HepG2 (cell line): ENCODE measurements at regions not wholly inside any gene's neighbourhood (a gene's known extent, or its start where the extent isn't known, plus 50 kb on each side); places are given as distances from the start of the nearest gene placed in this dataset.

Experiments used
- ATAC-seq: fragments of 200-7000 bp; cut with Tn5 transposase; 3 replicates; pipeline ENCODE4 v1.9.1; 2020; ENCODE audit warnings: mild to moderate bottlenecking, moderate library complexity
- BruUV-seq: library from RNA; stranded (reverse); fragments of 400-500 nt; replicated peaks from 2 replicates; lab custom pipeline; 2021; lab: Mats Ljungman, UMichigan
- CTCF ChIA-PET: fragments of 300-600 bp; formaldehyde crosslinking; extraction: SDS; loops from one replicate; lab custom pipeline; 2021; ENCODE audit warnings: low total read pairs, inconsistent platforms, low intra/inter-chr PET ratio; lab: Yijun Ruan, JAX
- POLR2A ChIA-PET: fragments of 350-600 bp; sonication (Branson Sonifier 250); formaldehyde crosslinking; loops from one replicate; lab custom pipeline; 2020; ENCODE audit warnings: antibody characterized with exemption, inconsistent platforms; lab: Yijun Ruan, JAX
- DNase-seq: peaks from one replicate; pipeline ENCODE4 v3.0.0-alpha.2; 2015; ENCODE audit warnings: low spot score
- FAIRE-seq: peaks from 3 replicates; lab custom pipeline; 2011; peaks lifted over from hg19 to GRCh38; lab: Jason Lieb, UNC
- H2AFZ ChIP-seq: one replicate; pipeline ENCODE4 v1.6.1; 2011; ENCODE audit warnings: low read length, inconsistent platforms
- H3K27ac ChIP-seq: fragments of 300-600 bp; 3 replicates; pipeline ENCODE4 v1.8.0; 2011; ENCODE audit warnings: mixed run types, mild to moderate bottlenecking, mixed read lengths, low read length, inconsistent platforms; ENCODE audit not compliant: insufficient read depth; ENCODE audit errors: extremely low read length
- H3K27me3 ChIP-seq, 2 experiments: fragments of 200-600 bp in 1 of 2; 2 replicates in 1 of 2; 3 replicates in 1 of 2; pipeline versions ENCODE4 v1.6.0 to v1.8.0; 2011; ENCODE audit warnings: low read length in 2 of 2, mild to moderate bottlenecking in 2 of 2, moderate library complexity in 2 of 2, inconsistent platforms in 1 of 2; ENCODE audit not compliant: insufficient read depth in 2 of 2, control insufficient read depth in 1 of 2
- H3K36me3 ChIP-seq, 2 experiments: fragments of 200-600 bp in 1 of 2; replicated peaks in 1 of 2; 2 replicates in 1 of 2; 3 replicates in 1 of 2; pipeline versions ENCODE4 v1.5.1 to v1.8.0; 2011; ENCODE audit warnings: low read length in 2 of 2, inconsistent platforms in 1 of 2; ENCODE audit not compliant: insufficient read depth in 2 of 2, control insufficient read depth in 1 of 2
- H3K4me1 ChIP-seq: 2 replicates; pipeline ENCODE4 v1.5.1; 2012; ENCODE audit warnings: low read length, inconsistent platforms; ENCODE audit not compliant: insufficient read depth
- H3K4me2 ChIP-seq: 2 replicates; pipeline ENCODE4 v1.6.0; 2011; ENCODE audit warnings: low read depth, low read length, inconsistent platforms
- H3K4me3 ChIP-seq, 3 experiments: fragments of 200-600 bp in 1 of 3; sonication (generic), shearing (Covaris generic) in 1 of 3; replicated peaks in 1 of 3; 2 replicates each; pipeline ENCODE4 v1.5.1; 2011 to 2016; ENCODE audit warnings: low read length in 3 of 3, inconsistent platforms in 2 of 3, low read depth in 2 of 3, mild to moderate bottlenecking in 2 of 3, control low read depth in 1 of 3, mixed read lengths in 1 of 3; ENCODE audit not compliant: insufficient read depth in 1 of 3
- H3K79me2 ChIP-seq: one replicate; pipeline ENCODE4 v1.6.1; 2011; ENCODE audit warnings: low read length, inconsistent platforms; ENCODE audit not compliant: insufficient read depth
- H3K9ac ChIP-seq: 2 replicates; pipeline ENCODE4 v1.6.0; 2011; ENCODE audit warnings: mild to moderate bottlenecking, low read depth, low read length, inconsistent platforms; ENCODE audit not compliant: insufficient read depth
- H3K9me3 ChIP-seq: 2 replicates; pipeline ENCODE4 v1.5.1; 2012; ENCODE audit warnings: mild to moderate bottlenecking, low read length
- H4K20me1 ChIP-seq: 2 replicates; pipeline ENCODE4 v1.6.0; 2011; ENCODE audit warnings: inconsistent platforms, mild to moderate bottlenecking, low read length, moderate library complexity; ENCODE audit not compliant: insufficient read depth
- AHDC1 ChIP-seq: sonication (generic); formaldehyde crosslinking; IDR thresholded peaks from 2 replicates; pipeline ENCODE4 v1.5.1; 2020; ENCODE audit warnings: mild to moderate bottlenecking, missing genetic modification reagents, borderline replicate concordance
- ASH2L ChIP-seq: fragments of 300-600, 200-600 bp; sonication (generic); IDR thresholded peaks from 2 replicates; pipeline ENCODE4 v1.7.0; 2017; ENCODE audit warnings: low read depth, mild to moderate bottlenecking, moderate library complexity, mixed read lengths, low read length; ENCODE audit not compliant: insufficient read length
- ATF7 ChIP-seq, 2 experiments: fragments of 450-650 bp in 1 of 2; sonication (generic) in 1 of 2; formaldehyde crosslinking in 1 of 2; IDR thresholded peaks; 2 replicates each; pipeline versions ENCODE4 v1.4.0 to v1.6.1; 2016 to 2020; ENCODE audit warnings: antibody characterized with exemption in 1 of 2, mild to moderate bottlenecking in 1 of 2, missing genetic modification reagents in 1 of 2
- BCL3 ChIP-seq: sonication (generic); formaldehyde crosslinking; IDR thresholded peaks from 2 replicates; pipeline ENCODE4 v1.5.1; 2020; ENCODE audit warnings: mild to moderate bottlenecking, missing genetic modification reagents, moderate library complexity
- E2F1 ChIP-seq: sonication (generic); formaldehyde crosslinking; IDR thresholded peaks from 2 replicates; pipeline ENCODE4 v1.5.0; 2020; ENCODE audit warnings: missing genetic modification reagents
- GTF3A ChIP-seq: sonication (generic); formaldehyde crosslinking; conservative IDR thresholded peaks from 2 replicates; pipeline ENCODE4 v1.4.0; 2020; ENCODE audit warnings: mild to moderate bottlenecking, missing genetic modification reagents
- HOXD1 ChIP-seq: sonication (generic); formaldehyde crosslinking; IDR thresholded peaks from 2 replicates; pipeline ENCODE4 v1.5.0; 2020; ENCODE audit warnings: missing genetic modification reagents
- MTA3 ChIP-seq: sonication (generic); formaldehyde crosslinking; IDR thresholded peaks from 2 replicates; pipeline ENCODE4 v1.4.0; 2020; ENCODE audit warnings: missing genetic modification reagents
- PHB2 ChIP-seq: fragments of 450-650 bp; IDR thresholded peaks from 2 replicates; pipeline ENCODE4 v1.6.1; 2018; ENCODE audit not compliant: partially characterized antibody
- SATB2 ChIP-seq: sonication (generic); formaldehyde crosslinking; IDR thresholded peaks from 2 replicates; pipeline ENCODE4 v1.5.0; 2020; ENCODE audit warnings: missing genetic modification reagents
- TMF1 ChIP-seq: sonication (generic); formaldehyde crosslinking; IDR thresholded peaks from 2 replicates; pipeline ENCODE4 v1.8.1; 2022; ENCODE audit warnings: low read depth, missing genetic modification reagents
- ZBTB7B ChIP-seq: sonication (generic); formaldehyde crosslinking; IDR thresholded peaks from 2 replicates; pipeline ENCODE4 v1.4.0; 2020; ENCODE audit warnings: missing genetic modification reagents
- WGBS: methylation state at CpG from one replicate; pipeline ENCODE4 v1.1.6; 2017; ENCODE audit warnings: low lambda C conversion rate; 5-methylcytosine and 5-hydroxymethylcytosine counted together
- in situ Hi-C: cut with HindIII; loops from 2 replicates; pipeline ENCODE4 v1.10.0; 2017; ENCODE audit warnings: low pct_unique_long_range_greater_than_20kb; ENCODE audit not compliant: extremely low pct_ligation_motif_present
- intact Hi-C: fragments of 100-400 bp; cut with micrococcal nuclease; formaldehyde crosslinking; loops from one replicate; pipeline ENCODE4 v1.10.0; 2022; ENCODE audit not compliant: unreplicated experiment

GRCh38 chr12:38153737-38154061, 162.9 kb upstream of the ALG10B start (continued):
- TF ChIP-seq BCL3 (no peak), ATF7 (IDR thresholded peaks at IDR 0.05) (no peak), ATF7 (CRISPR knock-in tag; IDR thresholded peaks at IDR 0.05) (no peak), GTF3A (CRISPR knock-in tag) (no peak)

GRCh38 chr12:38154096-38155019, 162.2 kb upstream of the ALG10B start:
- intact Hi-C loops, result no loop called here
- no peak overlapping the region for H3K4me2 ChIP-seq
- FAIRE-seq (no peak), ATAC-seq (no peak), DNase-seq (no peak)
- ChIA-PET CTCF (no interaction called here), POLR2A (no interaction called here)
- H3K79me2 ChIP-seq, result no peaks in the 10 kb centered on the region
- H4K20me1 ChIP-seq, result no peaks in the 10 kb centered on the region
- H3K27ac ChIP-seq, result no peak overlapping the region
- H3K27me3 ChIP-seq, result peaks cover 4 to 56% of the 10 kb centered on the region in 2 experiments; a peak in 4 of 5 replicates
- H3K4me3 ChIP-seq, result no peak overlapping the region
- no peak overlapping the region for H3K9ac ChIP-seq
- H3K9me3 ChIP-seq, result no peaks in the 10 kb centered on the region
- no TSS peak for BruUV-seq
- in situ Hi-C loops, result no loop called here
- 10% methylated on average over 23 of the region's 39 CpGs for WGBS
- no peak overlapping the region for H2AFZ ChIP-seq
- no peaks in the 10 kb centered on the region for H3K4me1 ChIP-seq
- no peaks in the 10 kb centered on the region for H3K36me3 ChIP-seq
- TF ChIP-seq TMF1 (CRISPR knock-in tag) (no peak), ZBTB7B (CRISPR knock-in tag) (no peak), SATB2 (CRISPR knock-in tag) (no peak), AHDC1 (CRISPR knock-in tag) (no peak), MTA3 (no peak), HOXD1 (CRISPR knock-in tag) (no peak), ASH2L (no peak), E2F1 (no peak), PHB2 (no peak)
